Mammary epithelial cell (primary cell): ENCODE measurements at regions not wholly inside any gene's neighbourhood (a gene's known extent, or its start where the extent isn't known, plus 50 kb on each side); places are given as distances from the start of the nearest gene placed in this dataset.

Experiments
- EZH2 ChIP-seq: IDR thresholded peaks from 2 replicates; pipeline ENCODE4 v1.6.1; 2012; ENCODE audit warnings: low read length, inconsistent platforms, borderline replicate concordance
- TF ChIP-seq, protein P1 (sequence below), 2 donors: IDR thresholded peaks in 1 of 2; conservative IDR thresholded peaks in 1 of 2; 2 replicates each; pipeline ENCODE4 v1.5.1; 2011 to 2012; ENCODE audit warnings: inconsistent platforms in 2 of 2, low read length in 2 of 2, mild to moderate bottlenecking in 2 of 2, control low read depth in 1 of 2, low read depth in 1 of 2; ENCODE audit not compliant: insufficient read depth in 1 of 2; ENCODE audit errors: extremely low read depth in 1 of 2

DNA sequence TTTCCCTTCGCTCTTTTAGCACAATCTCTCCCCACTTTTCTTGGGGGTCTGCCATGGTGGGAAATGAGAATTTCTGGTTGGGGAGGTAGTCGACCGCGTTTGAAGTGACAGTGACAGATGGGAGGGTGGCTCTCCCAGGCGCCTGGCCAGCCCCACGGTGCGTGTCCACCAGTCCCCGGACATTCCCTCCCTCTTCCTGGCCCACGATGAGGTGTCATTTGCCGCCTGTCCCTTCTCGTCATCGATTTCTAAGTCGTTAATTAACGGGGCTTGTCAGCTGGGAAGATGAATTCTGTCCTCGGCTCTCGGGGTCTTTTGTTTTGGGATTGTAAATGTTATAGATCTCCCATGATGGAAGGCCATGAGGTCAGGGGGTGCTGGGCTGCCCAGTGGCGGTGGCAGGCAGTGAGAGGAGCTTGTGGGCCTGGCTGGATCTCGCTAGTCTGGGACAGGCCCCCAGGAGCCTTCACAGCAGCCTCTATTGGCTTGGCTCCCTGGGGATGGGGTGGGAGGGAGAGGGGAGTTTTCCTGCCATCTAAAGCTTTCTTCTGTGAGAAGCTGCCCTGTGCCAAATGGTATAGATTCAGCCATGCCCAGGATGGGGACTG, 164.2 kb downstream of the MRM1 start:
- TF ChIP-seq, protein P1, sequence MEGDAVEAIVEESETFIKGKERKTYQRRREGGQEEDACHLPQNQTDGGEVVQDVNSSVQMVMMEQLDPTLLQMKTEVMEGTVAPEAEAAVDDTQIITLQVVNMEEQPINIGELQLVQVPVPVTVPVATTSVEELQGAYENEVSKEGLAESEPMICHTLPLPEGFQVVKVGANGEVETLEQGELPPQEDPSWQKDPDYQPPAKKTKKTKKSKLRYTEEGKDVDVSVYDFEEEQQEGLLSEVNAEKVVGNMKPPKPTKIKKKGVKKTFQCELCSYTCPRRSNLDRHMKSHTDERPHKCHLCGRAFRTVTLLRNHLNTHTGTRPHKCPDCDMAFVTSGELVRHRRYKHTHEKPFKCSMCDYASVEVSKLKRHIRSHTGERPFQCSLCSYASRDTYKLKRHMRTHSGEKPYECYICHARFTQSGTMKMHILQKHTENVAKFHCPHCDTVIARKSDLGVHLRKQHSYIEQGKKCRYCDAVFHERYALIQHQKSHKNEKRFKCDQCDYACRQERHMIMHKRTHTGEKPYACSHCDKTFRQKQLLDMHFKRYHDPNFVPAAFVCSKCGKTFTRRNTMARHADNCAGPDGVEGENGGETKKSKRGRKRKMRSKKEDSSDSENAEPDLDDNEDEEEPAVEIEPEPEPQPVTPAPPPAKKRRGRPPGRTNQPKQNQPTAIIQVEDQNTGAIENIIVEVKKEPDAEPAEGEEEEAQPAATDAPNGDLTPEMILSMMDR (conservative IDR thresholded peaks at IDR 0.05 in 1 of 2, IDR thresholded peaks at IDR 0.05 in 1 of 2; ENCODE audit: extremely low read depth in 1 of 2, insufficient read depth in 1 of 2, low read depth in 1 of 2, low read length in 2 of 2): no peak
- no peak for TF ChIP-seq EZH2
